ENCODE measurements at regions not wholly inside any gene's neighbourhood (a gene's known extent, or its start where the extent isn't known, plus 50 kb on each side); places are given as distances from the start of the nearest gene placed in this dataset.

DNA sequence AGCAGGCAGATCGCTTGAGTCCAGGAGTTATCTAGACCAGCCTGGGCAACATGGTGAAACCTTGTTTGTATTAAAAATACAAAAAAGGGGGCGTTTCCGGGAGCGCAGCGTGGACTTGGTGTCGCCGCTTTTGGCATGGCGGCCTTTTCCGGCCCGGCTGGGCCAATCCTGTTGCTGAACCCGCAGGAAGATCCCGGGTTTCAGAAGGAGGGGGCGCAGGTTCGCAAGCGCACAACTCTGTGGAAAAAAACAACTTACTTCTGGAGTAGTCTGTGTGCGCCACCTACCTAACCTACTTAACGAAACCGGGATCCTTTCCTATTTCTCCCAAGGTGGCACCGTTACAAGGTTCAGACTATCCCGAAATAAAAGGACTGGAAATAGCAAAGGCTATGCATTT lies 198.6 kb downstream of the MSX2 start:
- no peak for DNase-seq
- H3K27me3 ChIP-seq: no peaks in the 10 kb centered on the region
- no peaks in the 10 kb centered on the region for H3K9me3 ChIP-seq (replicated peaks in 1 of 3)
- intact Hi-C loops (cut with DNase I): no loop called here
- H3K4me1 ChIP-seq (replicated peaks in 1 of 2): no peaks in the 10 kb centered on the region
- no peaks in the 10 kb centered on the region for H3K36me3 ChIP-seq (replicated peaks in 1 of 2)
- no peak overlapping the region for H3K4me3 ChIP-seq
- H3K27ac ChIP-seq: no peak overlapping the region
- TF ChIP-seq POLR2A (IDR thresholded peaks at IDR 0.05): no peak
- TF ChIP-seq, protein P1, sequence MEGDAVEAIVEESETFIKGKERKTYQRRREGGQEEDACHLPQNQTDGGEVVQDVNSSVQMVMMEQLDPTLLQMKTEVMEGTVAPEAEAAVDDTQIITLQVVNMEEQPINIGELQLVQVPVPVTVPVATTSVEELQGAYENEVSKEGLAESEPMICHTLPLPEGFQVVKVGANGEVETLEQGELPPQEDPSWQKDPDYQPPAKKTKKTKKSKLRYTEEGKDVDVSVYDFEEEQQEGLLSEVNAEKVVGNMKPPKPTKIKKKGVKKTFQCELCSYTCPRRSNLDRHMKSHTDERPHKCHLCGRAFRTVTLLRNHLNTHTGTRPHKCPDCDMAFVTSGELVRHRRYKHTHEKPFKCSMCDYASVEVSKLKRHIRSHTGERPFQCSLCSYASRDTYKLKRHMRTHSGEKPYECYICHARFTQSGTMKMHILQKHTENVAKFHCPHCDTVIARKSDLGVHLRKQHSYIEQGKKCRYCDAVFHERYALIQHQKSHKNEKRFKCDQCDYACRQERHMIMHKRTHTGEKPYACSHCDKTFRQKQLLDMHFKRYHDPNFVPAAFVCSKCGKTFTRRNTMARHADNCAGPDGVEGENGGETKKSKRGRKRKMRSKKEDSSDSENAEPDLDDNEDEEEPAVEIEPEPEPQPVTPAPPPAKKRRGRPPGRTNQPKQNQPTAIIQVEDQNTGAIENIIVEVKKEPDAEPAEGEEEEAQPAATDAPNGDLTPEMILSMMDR (IDR thresholded peaks at IDR 0.05): no peak
- WGBS, 4 donors: 93% methylated on average over 18 to 20 of the region's 20 CpGs

DNA sequence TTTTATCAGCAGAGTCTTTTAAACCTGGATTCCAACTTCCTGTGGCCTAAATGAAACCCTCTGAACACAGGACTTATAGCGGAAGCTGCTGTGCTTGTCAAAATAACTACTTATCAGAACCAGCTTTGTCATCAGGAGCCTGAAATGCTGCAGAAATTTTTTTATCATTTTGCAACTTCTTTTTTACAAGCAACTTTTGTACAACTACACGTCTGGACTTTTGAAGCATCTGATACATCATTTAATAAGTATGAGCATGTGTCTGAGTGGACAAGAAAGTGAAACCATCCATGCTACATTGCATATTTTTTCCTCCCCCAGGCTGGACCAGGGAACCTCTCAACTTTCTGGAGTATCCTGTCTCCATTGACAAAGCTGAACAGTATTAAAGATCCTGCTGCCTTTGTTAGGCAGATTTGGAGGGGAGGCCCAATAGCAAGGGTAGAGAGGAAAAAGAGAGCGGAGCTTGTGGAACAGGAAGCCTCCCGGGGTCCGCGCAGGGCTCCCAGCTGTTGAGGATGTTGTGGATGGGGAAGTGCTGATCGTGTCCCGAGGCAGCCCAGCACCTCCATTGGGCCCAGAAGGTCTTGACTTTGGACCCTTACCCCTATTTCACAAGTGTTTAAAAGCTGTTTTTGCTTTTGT lies 196.6 kb downstream of the MSX2 start:
- no peak overlapping the region for H3K4me3 ChIP-seq
- TF ChIP-seq, protein P1 (IDR thresholded peaks at IDR 0.05): no peak
- no peak for TF ChIP-seq POLR2A (IDR thresholded peaks at IDR 0.05)
- intact Hi-C loops (cut with DNase I): no loop called here
- no peaks in the 10 kb centered on the region for H3K36me3 ChIP-seq (replicated peaks in 1 of 2)
- no peak for DNase-seq
- no peaks in the 10 kb centered on the region for H3K9me3 ChIP-seq (replicated peaks in 1 of 3)
- 52 to 69% (median 57%) methylated on average over 8 of the region's 8 CpGs for WGBS, 4 donors
- H3K27me3 ChIP-seq: no peaks in the 10 kb centered on the region
- H3K4me1 ChIP-seq (replicated peaks in 1 of 2): no peaks in the 10 kb centered on the region
- H3K27ac ChIP-seq: no peak overlapping the region

DNA sequence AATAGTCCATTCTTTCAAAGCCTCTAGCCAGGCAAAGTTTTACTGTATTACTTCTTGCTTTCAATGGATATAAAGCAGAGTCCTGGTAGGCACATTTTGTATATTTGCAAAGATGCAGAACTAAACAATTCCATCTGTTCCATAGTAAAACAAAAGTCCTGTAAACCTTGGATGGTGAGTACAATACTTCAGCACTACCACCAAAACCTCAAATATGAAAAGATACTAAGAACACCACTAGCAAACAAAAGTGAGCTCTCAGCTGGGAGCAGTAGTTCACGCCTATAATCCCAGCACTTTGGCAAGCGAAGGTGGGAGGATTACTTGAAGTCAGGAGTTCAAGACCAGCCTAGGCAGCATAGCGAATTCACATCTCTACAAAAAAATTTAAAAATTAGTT lies 195.0 kb downstream of the MSX2 start:
- intact Hi-C loops (cut with DNase I): no loop called here
- no peaks in the 10 kb centered on the region for H3K27me3 ChIP-seq
- no peaks in the 10 kb centered on the region for H3K36me3 ChIP-seq (replicated peaks in 1 of 2)
- 79 to 91% (median 84%) methylated on average over 3 of the region's 3 CpGs for WGBS, 4 donors
- no peak overlapping the region for H3K4me3 ChIP-seq
- DNase-seq: no peak
- H3K27ac ChIP-seq: no peak overlapping the region
- no peaks in the 10 kb centered on the region for H3K9me3 ChIP-seq (replicated peaks in 1 of 3)
- TF ChIP-seq, protein P1 (IDR thresholded peaks at IDR 0.05): no peak
- TF ChIP-seq POLR2A (IDR thresholded peaks at IDR 0.05): no peak
- no peaks in the 10 kb centered on the region for H3K4me1 ChIP-seq (replicated peaks in 1 of 2)

DNA sequence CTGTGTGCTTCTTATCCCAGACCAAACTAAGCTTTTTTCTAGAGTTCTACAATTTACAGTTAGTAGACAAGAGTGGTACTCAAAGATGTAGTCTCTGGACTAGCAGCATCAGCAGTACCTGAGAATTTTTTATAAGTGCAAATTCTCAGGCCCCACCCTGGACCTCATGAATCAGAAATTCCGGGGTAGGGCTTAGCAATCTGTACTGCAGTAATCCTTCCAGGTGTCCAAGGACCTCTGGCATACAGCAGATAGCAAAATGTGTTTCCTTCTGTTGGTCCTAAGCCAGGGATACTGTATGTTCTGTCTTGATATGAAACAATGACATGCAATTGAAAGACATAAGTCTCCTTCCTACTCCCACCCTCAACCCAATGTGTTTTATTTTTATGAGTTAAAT lies 194.3 kb downstream of the MSX2 start:
- Histone ChIP-seq H3K4me3 (no peak overlapping the region), H3K27me3 (no peaks in the 10 kb centered on the region), H3K27ac (no peak overlapping the region), H3K9me3 (replicated peaks in 1 of 3) (no peaks in the 10 kb centered on the region), H3K36me3 (replicated peaks in 1 of 2) (no peaks in the 10 kb centered on the region), H3K4me1 (replicated peaks in 1 of 2) (no peaks in the 10 kb centered on the region)
- no peak for DNase-seq
- intact Hi-C loops (cut with DNase I): no loop called here
- WGBS, 4 donors: 38 to 64% (median 54%) methylated on average over 1 of the region's 1 CpG
- TF ChIP-seq, protein P1 (IDR thresholded peaks at IDR 0.05): no peak
- TF ChIP-seq POLR2A (IDR thresholded peaks at IDR 0.05): no peak
